Umbilical cord (tissue), 1 donor: ENCODE measurements at regions not wholly inside any gene's neighbourhood (a gene's known extent, or its start where the extent isn't known, plus 50 kb on each side); places are given as distances from the start of the nearest gene placed in this dataset.

Experiments
- DNase-seq: peaks from one replicate; pipeline ENCODE4 v3.0.0-alpha.2; 2015; ENCODE audit warnings: low spot score

GRCh38 chr4:104964410-104965175, 182.1 kb upstream of the TET2 start:
- DNase-seq, result no peak

GRCh38 chr4:104966349-104967033, 180.2 kb upstream of the TET2 start:
- peak; percentile 59 for DNase-seq

- DNase-seq, result peak; percentile 80
Observed at GRCh38 chr4:104967034-104967401, 179.7 kb upstream of the TET2 start.

GRCh38 chr4:104969394-104970082, 177.1 kb upstream of the TET2 start:
- DNase-seq, result no peak

- peak; percentile 64 for DNase-seq
Observed at GRCh38 chr4:104971462-104971861, 175.2 kb upstream of the TET2 start.

GRCh38 chr4:104973708-104974107, 173.0 kb upstream of the TET2 start:
- DNase-seq, result no peak

GRCh38 chr4:104975617-104976016, 171.1 kb upstream of the TET2 start:
- DNase-seq, result no peak

GRCh38 chr4:104976262-104976661, 170.4 kb upstream of the TET2 start:
- no peak for DNase-seq

GRCh38 chr4:104979083-104979760, 167.5 kb upstream of the TET2 start:
- DNase-seq, result no peak

GRCh38 chr4:104983615-104984179, 163.0 kb upstream of the TET2 start:
- DNase-seq, result no peak

- DNase-seq, result no peak
Observed at GRCh38 chr4:104986306-104986705, 160.4 kb upstream of the TET2 start.

- DNase-seq, result no peak
Observed at GRCh38 chr4:104989371-104989770, 157.3 kb upstream of the TET2 start.

GRCh38 chr4:105002278-105002677, 144.4 kb upstream of the TET2 start:
- DNase-seq, result no peak

GRCh38 chr4:105014234-105014633, 132.4 kb upstream of the TET2 start:
- no peak for DNase-seq

GRCh38 chr4:105014635-105015034, 132.0 kb upstream of the TET2 start:
- DNase-seq, result no peak

GRCh38 chr4:105015750-105016149, 130.9 kb upstream of the TET2 start:
- DNase-seq, result no peak

GRCh38 chr4:105022811-105023667, 123.6 kb upstream of the TET2 start:
- DNase-seq, result peak; percentile 6

- DNase-seq, result no peak
Observed at GRCh38 chr4:105023668-105024055, 123.0 kb upstream of the TET2 start.

GRCh38 chr4:105025263-105026017, 121.2 kb upstream of the TET2 start:
- DNase-seq, result no peak

GRCh38 chr4:105036991-105037390, 109.7 kb upstream of the TET2 start:
- DNase-seq, result no peak
